ENCODE measurements at regions not wholly inside any gene's neighbourhood (a gene's known extent, or its start where the extent isn't known, plus 50 kb on each side); places are given as distances from the start of the nearest gene placed in this dataset.

- Histone ChIP-seq H3K27ac (ENCODE audit: low read length) (no peak overlapping the region), H2AFZ (ENCODE audit: low read length) (no peak overlapping the region), H3F3A (ENCODE audit: low read length, unreplicated experiment) (no peaks in the 10 kb centered on the region), H3K4me1 (ENCODE audit: insufficient read depth, low read length) (no peaks in the 10 kb centered on the region), H3K36me3 (ENCODE audit: low read depth, low read length) (no peaks in the 10 kb centered on the region), H3K9me2 (replicated peaks; ENCODE audit: low read length) (no peaks in the 10 kb centered on the region), H3K9ac (ENCODE audit: low read length) (no peak overlapping the region), H4K20me1 (ENCODE audit: low read length) (no peaks in the 10 kb centered on the region), H3K4me2 (ENCODE audit: low read length) (no peak overlapping the region), H3K9me3 (ENCODE audit: low read length) (no peaks in the 10 kb centered on the region), H3K4me3 (ENCODE audit: low read length) (no peak overlapping the region), H3K79me2 (ENCODE audit: low read length) (no peaks in the 10 kb centered on the region), H3K27me3 (ENCODE audit: low read length) (no peaks in the 10 kb centered on the region)
- ChIA-PET POLR2A (ENCODE audit: unreplicated experiment) (no interaction called here), CTCF (no interaction called here)
- TF ChIP-seq EZH2 (IDR thresholded peaks at IDR 0.05; ENCODE audit: low read length, unreplicated experiment): no peak
- no peak for TF ChIP-seq CTCF (conservative IDR thresholded peaks at IDR 0.05; ENCODE audit: low read depth, low read length)
- no peak for TF ChIP-seq EZH2phosphoT487 (IDR thresholded peaks at IDR 0.05; ENCODE audit: borderline replicate concordance, low read length)
- BruUV-seq (replicated peaks): no TSS peak
- intact Hi-C loops (cut with micrococcal nuclease): no loop called here
- DNase-seq: no peak
- no peak for ATAC-seq
These were observed 131.2 kb upstream of the KLF4 start for GRCh38 chr9:107620801-107621200.

DNA sequence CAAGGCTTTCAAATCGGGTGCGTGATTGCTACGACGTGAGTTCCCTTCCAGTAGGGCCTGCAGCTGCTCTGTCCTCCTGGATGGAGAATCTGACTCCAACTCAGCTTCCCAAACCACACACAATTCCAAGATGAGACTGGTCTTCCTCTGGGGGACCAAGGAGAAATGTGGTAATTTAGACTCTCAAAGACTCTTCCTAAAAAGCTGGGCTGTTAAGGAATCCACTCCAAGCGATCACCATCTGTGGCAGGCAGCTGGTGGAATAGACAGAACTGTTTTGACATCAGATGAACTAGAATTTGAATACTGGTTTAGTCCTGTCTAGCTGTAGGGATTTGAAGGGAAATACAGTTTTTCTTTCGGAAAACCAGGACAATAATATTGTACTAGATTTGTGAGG, 130.7 kb upstream of the KLF4 start:
- Histone ChIP-seq H2AFZ (ENCODE audit: low read length) (no peak overlapping the region), H3K79me2 (ENCODE audit: low read length) (no peaks in the 10 kb centered on the region), H3K4me3 (ENCODE audit: low read length) (no peak overlapping the region), H4K20me1 (ENCODE audit: low read length) (no peaks in the 10 kb centered on the region), H3K9ac (ENCODE audit: low read length) (no peak overlapping the region), H3K36me3 (ENCODE audit: low read depth, low read length) (no peaks in the 10 kb centered on the region), H3K27me3 (ENCODE audit: low read length) (no peaks in the 10 kb centered on the region), H3K4me1 (ENCODE audit: insufficient read depth, low read length) (no peaks in the 10 kb centered on the region), H3K27ac (ENCODE audit: low read length) (no peak overlapping the region), H3F3A (ENCODE audit: low read length, unreplicated experiment) (no peaks in the 10 kb centered on the region), H3K4me2 (ENCODE audit: low read length) (no peak overlapping the region), H3K9me3 (ENCODE audit: low read length) (no peaks in the 10 kb centered on the region), H3K9me2 (replicated peaks; ENCODE audit: low read length) (no peaks in the 10 kb centered on the region)
- no peak for DNase-seq
- ChIA-PET POLR2A (ENCODE audit: unreplicated experiment) (no interaction called here), CTCF (no interaction called here)
- intact Hi-C loops (cut with micrococcal nuclease): no loop called here
- TF ChIP-seq CTCF (conservative IDR thresholded peaks at IDR 0.05; ENCODE audit: low read depth, low read length) (no peak), EZH2phosphoT487 (IDR thresholded peaks at IDR 0.05; ENCODE audit: borderline replicate concordance, low read length) (no peak), EZH2 (IDR thresholded peaks at IDR 0.05; ENCODE audit: low read length, unreplicated experiment) (no peak)
- ATAC-seq: no peak
- no TSS peak for BruUV-seq (replicated peaks)

DNA sequence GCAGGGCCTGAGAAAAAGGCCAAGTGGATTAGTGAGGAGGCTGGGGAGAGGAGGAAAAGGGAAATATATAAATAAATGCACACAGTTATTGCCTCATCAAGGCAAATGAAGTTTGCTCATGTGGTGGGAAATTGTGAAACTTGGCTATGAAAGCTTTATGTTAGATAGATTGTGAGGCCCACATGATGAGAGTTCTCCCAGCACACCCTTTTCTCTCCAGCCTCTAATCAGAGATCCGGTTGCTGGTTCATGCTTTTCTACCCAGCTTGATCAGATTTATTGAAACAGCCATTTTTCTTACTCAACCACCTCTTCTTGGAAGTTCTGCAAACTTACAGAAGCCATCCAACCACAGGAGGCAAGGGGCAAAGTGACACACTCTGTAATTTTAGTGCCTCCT, 125.8 kb upstream of the KLF4 start:
- Histone ChIP-seq H3K9me2 (replicated peaks; ENCODE audit: low read length) (no peaks in the 10 kb centered on the region), H3F3A (ENCODE audit: low read length, unreplicated experiment) (no peaks in the 10 kb centered on the region), H2AFZ (ENCODE audit: low read length) (no peak overlapping the region), H3K79me2 (ENCODE audit: low read length) (no peaks in the 10 kb centered on the region), H3K4me3 (ENCODE audit: low read length) (no peak overlapping the region), H3K9ac (ENCODE audit: low read length) (no peak overlapping the region), H3K27ac (ENCODE audit: low read length) (no peak overlapping the region), H3K27me3 (ENCODE audit: low read length) (no peaks in the 10 kb centered on the region), H3K4me2 (ENCODE audit: low read length) (no peak overlapping the region), H3K36me3 (ENCODE audit: low read depth, low read length) (no peaks in the 10 kb centered on the region), H4K20me1 (ENCODE audit: low read length) (no peaks in the 10 kb centered on the region), H3K9me3 (ENCODE audit: low read length) (no peaks in the 10 kb centered on the region), H3K4me1 (ENCODE audit: insufficient read depth, low read length) (no peaks in the 10 kb centered on the region)
- TF ChIP-seq CTCF (conservative IDR thresholded peaks at IDR 0.05; ENCODE audit: low read depth, low read length) (no peak), EZH2 (IDR thresholded peaks at IDR 0.05; ENCODE audit: low read length, unreplicated experiment) (no peak), EZH2phosphoT487 (IDR thresholded peaks at IDR 0.05; ENCODE audit: borderline replicate concordance, low read length) (no peak)
- DNase-seq (no peak), ATAC-seq (no peak)
- intact Hi-C loops (cut with micrococcal nuclease): no loop called here
- BruUV-seq (replicated peaks): no TSS peak
- CTCF ChIA-PET: no interaction called here
- POLR2A ChIA-PET (ENCODE audit: unreplicated experiment): no interaction called here
